ENCODE measurements at regions not wholly inside any gene's neighbourhood (a gene's known extent, or its start where the extent isn't known, plus 50 kb on each side); places are given as distances from the start of the nearest gene placed in this dataset.

GRCh38 chr17:36837939-36838272, 99.4 kb upstream of the LHX1 start:
- TF ChIP-seq POLR2AphosphoS5 (IDR thresholded peaks at IDR 0.05): no peak
- TF ChIP-seq, protein P1, sequence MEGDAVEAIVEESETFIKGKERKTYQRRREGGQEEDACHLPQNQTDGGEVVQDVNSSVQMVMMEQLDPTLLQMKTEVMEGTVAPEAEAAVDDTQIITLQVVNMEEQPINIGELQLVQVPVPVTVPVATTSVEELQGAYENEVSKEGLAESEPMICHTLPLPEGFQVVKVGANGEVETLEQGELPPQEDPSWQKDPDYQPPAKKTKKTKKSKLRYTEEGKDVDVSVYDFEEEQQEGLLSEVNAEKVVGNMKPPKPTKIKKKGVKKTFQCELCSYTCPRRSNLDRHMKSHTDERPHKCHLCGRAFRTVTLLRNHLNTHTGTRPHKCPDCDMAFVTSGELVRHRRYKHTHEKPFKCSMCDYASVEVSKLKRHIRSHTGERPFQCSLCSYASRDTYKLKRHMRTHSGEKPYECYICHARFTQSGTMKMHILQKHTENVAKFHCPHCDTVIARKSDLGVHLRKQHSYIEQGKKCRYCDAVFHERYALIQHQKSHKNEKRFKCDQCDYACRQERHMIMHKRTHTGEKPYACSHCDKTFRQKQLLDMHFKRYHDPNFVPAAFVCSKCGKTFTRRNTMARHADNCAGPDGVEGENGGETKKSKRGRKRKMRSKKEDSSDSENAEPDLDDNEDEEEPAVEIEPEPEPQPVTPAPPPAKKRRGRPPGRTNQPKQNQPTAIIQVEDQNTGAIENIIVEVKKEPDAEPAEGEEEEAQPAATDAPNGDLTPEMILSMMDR (IDR thresholded peaks at IDR 0.05): no peak

Data from suprapubic skin (tissue), 3 donors.